Caco-2 (cell line): ENCODE measurements at regions not wholly inside any gene's neighbourhood (a gene's known extent, or its start where the extent isn't known, plus 50 kb on each side); places are given as distances from the start of the nearest gene placed in this dataset.

ENCODE experiments used
- BruUV-seq: library from RNA; stranded (reverse); fragments of 400-500 nt; replicated peaks from 2 replicates; lab custom pipeline; 2021; lab: Mats Ljungman, UMichigan
- CTCF ChIA-PET: fragments of 300-600 bp; sonication (Branson Sonifier 250); formaldehyde crosslinking; loops from one replicate; lab custom pipeline; 2022; ENCODE audit warnings: antibody characterized with exemption; lab: Charles Lee
- POLR2A ChIA-PET: fragments of 300-600 bp; sonication (Branson Sonifier 250); formaldehyde crosslinking; loops from one replicate; lab custom pipeline; 2022; ENCODE audit warnings: antibody characterized with exemption; lab: Charles Lee
- DNase-seq, 2 experiments: peaks; one replicate each; pipeline versions ENCODE4 v3.0.0 to v3.0.0-alpha.2; 2020 to 2022
- H3K27me3 ChIP-seq: replicated peaks from 2 replicates; pipeline ENCODE4 v1.6.0; 2011; ENCODE audit warnings: low read length; ENCODE audit not compliant: control insufficient read depth, insufficient read depth
- H3K36me3 ChIP-seq: 2 replicates; pipeline ENCODE4 v1.5.1; 2011; ENCODE audit warnings: low read length; ENCODE audit not compliant: control insufficient read depth, insufficient read depth
- H3K4me1 ChIP-seq: fragments of 250-450 bp; sonication (Bioruptor Pico); 2 replicates; pipeline ENCODE4 v1.5.1; 2020; ENCODE audit warnings: mild to moderate bottlenecking
- H3K4me3 ChIP-seq: 2 replicates; pipeline ENCODE4 v1.5.1; 2011; ENCODE audit warnings: low read depth, mild to moderate bottlenecking, control low read depth, low read length
- H3K9me3 ChIP-seq: fragments of 250-450 bp; sonication (Bioruptor Pico); 2 replicates; pipeline ENCODE4 v1.5.1; 2020; ENCODE audit warnings: mild to moderate bottlenecking, moderate library complexity
- H3K27ac Mint-ChIP-seq: one replicate; pipeline ENCODE4 v1.8.0; 2022; ENCODE audit warnings: mixed read lengths; ENCODE audit not compliant: unreplicated experiment
- H3K27me3 Mint-ChIP-seq: one replicate; pipeline ENCODE4 v1.8.0; 2022; ENCODE audit warnings: mixed read lengths; ENCODE audit not compliant: insufficient read depth, unreplicated experiment
- H3K36me3 Mint-ChIP-seq: one replicate; pipeline ENCODE4 v1.8.0; 2022; ENCODE audit warnings: mild to moderate bottlenecking, mixed read lengths; ENCODE audit not compliant: insufficient read depth, unreplicated experiment
- H3K4me1 Mint-ChIP-seq: one replicate; pipeline ENCODE4 v1.8.0; 2022; ENCODE audit warnings: low read depth, mixed read lengths; ENCODE audit not compliant: unreplicated experiment
- H3K4me3 Mint-ChIP-seq: one replicate; pipeline ENCODE4 v1.8.0; 2022; ENCODE audit warnings: mild to moderate bottlenecking, moderate library complexity, mixed read lengths; ENCODE audit not compliant: unreplicated experiment
- H3K9me3 Mint-ChIP-seq: one replicate; pipeline ENCODE4 v1.8.0; 2022; ENCODE audit warnings: mixed read lengths; ENCODE audit not compliant: unreplicated experiment
- CTCF ChIP-seq, 2 experiments: fragments of 200-600 bp in 1 of 2; IDR thresholded peaks; 1 replicate in 1 of 2; 2 replicates in 1 of 2; pipeline versions ENCODE4 v1.5.1 to v1.8.0; 2011 to 2022; ENCODE audit warnings: antibody characterized with exemption in 1 of 2, control low read depth in 1 of 2, inconsistent platforms in 1 of 2, low read depth in 1 of 2, low read length in 1 of 2, mild to moderate bottlenecking in 1 of 2, moderate library complexity in 1 of 2; ENCODE audit not compliant: insufficient read depth in 1 of 2, severe bottlenecking in 1 of 2, unreplicated experiment in 1 of 2
- intact Hi-C: fragments of 100-400 bp; cut with micrococcal nuclease; formaldehyde crosslinking; loops from one replicate; pipeline ENCODE4 v1.10.0; 2022; ENCODE audit not compliant: unreplicated experiment

DNA sequence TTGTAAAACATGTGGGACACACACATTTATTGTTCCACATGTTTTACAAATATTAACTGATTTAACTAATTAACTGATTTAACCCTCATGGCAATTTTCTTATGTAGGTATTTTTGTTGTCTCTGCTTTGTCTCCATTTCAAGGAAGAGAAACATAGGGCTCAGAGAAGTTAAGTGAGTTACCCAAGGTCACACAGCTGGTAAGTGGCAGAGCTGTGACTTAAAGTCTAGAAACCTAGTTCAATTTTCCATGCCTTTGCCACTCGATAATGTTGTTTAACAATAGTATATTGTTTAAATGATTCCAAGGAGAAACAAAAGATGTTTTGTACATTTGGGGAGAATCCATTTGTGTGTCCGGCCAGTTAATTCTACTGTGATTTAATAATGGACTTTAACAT lies 284.1 kb upstream of the CDH5 start:
- peaks cover 4% of the 10 kb centered on the region for H3K27me3 Mint-ChIP-seq
- TF ChIP-seq CTCF (IDR thresholded peaks at IDR 0.05; ENCODE audit: insufficient read depth in 1 of 2, low read depth in 1 of 2, low read length in 1 of 2, severe bottlenecking in 1 of 2, unreplicated experiment in 1 of 2): no peak
- no peaks in the 10 kb centered on the region for H3K36me3 Mint-ChIP-seq
- H3K9me3 Mint-ChIP-seq: no peaks in the 10 kb centered on the region
- DNase-seq: no peak
- H3K4me3 Mint-ChIP-seq: no peak overlapping the region
- H3K27me3 ChIP-seq: no peaks in the 10 kb centered on the region; the same call in 1 of the 2 replicates
- H3K4me3 ChIP-seq: no peak overlapping the region
- H3K27ac Mint-ChIP-seq: no peak overlapping the region
- BruUV-seq: no TSS peak
- H3K4me1 Mint-ChIP-seq: no peaks in the 10 kb centered on the region
- no peaks in the 10 kb centered on the region for H3K4me1 ChIP-seq
- H3K9me3 ChIP-seq: no peaks in the 10 kb centered on the region
- H3K36me3 ChIP-seq: no peaks in the 10 kb centered on the region
- ChIA-PET POLR2A (no interaction called here), CTCF (no interaction called here)
- intact Hi-C loops: no loop called here

- Mint-ChIP-seq H3K36me3 (no peaks in the 10 kb centered on the region), H3K4me3 (no peak overlapping the region), H3K4me1 (no peaks in the 10 kb centered on the region), H3K9me3 (no peaks in the 10 kb centered on the region), H3K27ac (no peak overlapping the region), H3K27me3 (peaks cover 4% of the 10 kb centered on the region)
- no TSS peak for BruUV-seq
- ChIA-PET POLR2A (no interaction called here), CTCF (no interaction called here)
- Histone ChIP-seq H3K9me3 (no peaks in the 10 kb centered on the region), H3K27me3 (no peaks in the 10 kb centered on the region; the same call in 1 of the 2 replicates), H3K4me1 (no peaks in the 10 kb centered on the region), H3K36me3 (no peaks in the 10 kb centered on the region), H3K4me3 (no peak overlapping the region)
- no peak for TF ChIP-seq CTCF (IDR thresholded peaks at IDR 0.05; ENCODE audit: insufficient read depth in 1 of 2, low read depth in 1 of 2, low read length in 1 of 2, severe bottlenecking in 1 of 2, unreplicated experiment in 1 of 2)
- intact Hi-C loops: no loop called here
- DNase-seq: no peak
These were observed 284.6 kb upstream of the CDH5 start for GRCh38 chr16:66081775-66082366.

- no TSS peak for BruUV-seq
- TF ChIP-seq CTCF (IDR thresholded peaks at IDR 0.05; ENCODE audit: insufficient read depth in 1 of 2, low read depth in 1 of 2, low read length in 1 of 2, severe bottlenecking in 1 of 2, unreplicated experiment in 1 of 2): no peak
- Histone ChIP-seq H3K36me3 (no peaks in the 10 kb centered on the region), H3K27me3 (no peaks in the 10 kb centered on the region; the same call in 1 of the 2 replicates), H3K4me1 (no peaks in the 10 kb centered on the region), H3K9me3 (no peaks in the 10 kb centered on the region), H3K4me3 (no peak overlapping the region)
- CTCF ChIA-PET: no interaction called here
- Mint-ChIP-seq H3K27me3 (no peaks in the 10 kb centered on the region), H3K36me3 (no peaks in the 10 kb centered on the region), H3K27ac (no peak overlapping the region), H3K4me3 (no peak overlapping the region), H3K4me1 (no peaks in the 10 kb centered on the region), H3K9me3 (no peaks in the 10 kb centered on the region)
- DNase-seq: no peak
- intact Hi-C loops: no loop called here
- POLR2A ChIA-PET: no interaction called here
These were observed 286.7 kb upstream of the CDH5 start for GRCh38 chr16:66079671-66080334.
